Skin epidermis (tissue), 12 donors: ENCODE measurements at regions not wholly inside any gene's neighbourhood (a gene's known extent, or its start where the extent isn't known, plus 50 kb on each side); places are given as distances from the start of the nearest gene placed in this dataset.

Source experiments
- H3K27ac ChIP-seq, 21 experiments: fragments of 200-600 bp; sonication (generic) in 11 of 21; one replicate each; pipeline ENCODE4 v1.5.0; 2020; ENCODE audit warnings: mild to moderate bottlenecking in 3 of 21, inconsistent platforms in 2 of 21, moderate library complexity in 2 of 21
- H3K4me3 ChIP-seq, 7 experiments: fragments of 200-600 bp; sonication (generic) in 2 of 7; one replicate each; pipeline ENCODE4 v1.5.0; 2020; ENCODE audit warnings: inconsistent platforms in 2 of 7, mild to moderate bottlenecking in 2 of 7, moderate library complexity in 1 of 7

- Histone ChIP-seq H3K4me3 (no peak overlapping the region), H3K27ac (no peak overlapping the region)
Observed at GRCh38 chr11:37527545-37527944, 929.5 kb upstream of the RAG2 start.

DNA sequence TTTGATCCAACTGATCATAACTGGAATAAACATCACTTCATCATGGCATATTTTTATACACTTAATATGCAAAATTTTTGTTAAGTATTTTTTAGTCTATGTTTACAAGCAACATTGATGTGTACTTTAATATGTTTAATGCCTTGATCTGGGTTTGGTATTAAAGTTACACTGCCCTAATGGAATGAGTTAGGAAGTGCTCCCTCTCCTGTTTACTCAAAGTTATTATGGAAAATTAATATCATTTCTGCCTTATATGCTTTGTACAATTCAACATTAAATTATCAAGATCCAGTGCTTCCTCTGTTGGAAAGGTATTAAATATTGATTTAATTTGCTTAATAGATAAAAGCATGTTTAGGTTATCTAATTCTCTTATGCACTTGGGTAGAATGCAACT lies 927.3 kb upstream of the RAG2 start:
- no peak overlapping the region for H3K4me3 ChIP-seq

GRCh38 chr11:37519781-37520180 lies 921.7 kb upstream of the RAG2 start:
- Histone ChIP-seq H3K4me3 (no peak overlapping the region), H3K27ac (no peak overlapping the region)

More for the DNA sequence above, 927.3 kb upstream of the RAG2 start:
- no peak overlapping the region for H3K27ac ChIP-seq

GRCh38 chr11:37512156-37512780 lies 914.2 kb upstream of the RAG2 start:
- H3K27ac ChIP-seq, result no peak overlapping the region
- no peak overlapping the region for H3K4me3 ChIP-seq

- Histone ChIP-seq H3K27ac (no peak overlapping the region), H3K4me3 (no peak overlapping the region)
Observed at GRCh38 chr11:37511425-37511933, 913.4 kb upstream of the RAG2 start.

- Histone ChIP-seq H3K27ac (no peak overlapping the region), H3K4me3 (no peak overlapping the region)
Observed at GRCh38 chr11:37509506-37509905, 911.5 kb upstream of the RAG2 start.

GRCh38 chr11:37506531-37506930 lies 908.5 kb upstream of the RAG2 start:
- no peak overlapping the region for H3K27ac ChIP-seq
- H3K4me3 ChIP-seq, result no peak overlapping the region

- no peak overlapping the region for H3K27ac ChIP-seq
- H3K4me3 ChIP-seq, result no peak overlapping the region
Observed at GRCh38 chr11:37505406-37505805, 907.4 kb upstream of the RAG2 start.

GRCh38 chr11:37504921-37505320 lies 906.9 kb upstream of the RAG2 start:
- H3K4me3 ChIP-seq, result no peak overlapping the region
- no peak overlapping the region for H3K27ac ChIP-seq

- no peak overlapping the region for H3K27ac ChIP-seq
- H3K4me3 ChIP-seq, result no peak overlapping the region
Observed at GRCh38 chr11:37504060-37504611, 906.1 kb upstream of the RAG2 start.

GRCh38 chr11:37503411-37504059 lies 905.5 kb upstream of the RAG2 start:
- no peak overlapping the region for H3K4me3 ChIP-seq
- no peak overlapping the region for H3K27ac ChIP-seq

DNA sequence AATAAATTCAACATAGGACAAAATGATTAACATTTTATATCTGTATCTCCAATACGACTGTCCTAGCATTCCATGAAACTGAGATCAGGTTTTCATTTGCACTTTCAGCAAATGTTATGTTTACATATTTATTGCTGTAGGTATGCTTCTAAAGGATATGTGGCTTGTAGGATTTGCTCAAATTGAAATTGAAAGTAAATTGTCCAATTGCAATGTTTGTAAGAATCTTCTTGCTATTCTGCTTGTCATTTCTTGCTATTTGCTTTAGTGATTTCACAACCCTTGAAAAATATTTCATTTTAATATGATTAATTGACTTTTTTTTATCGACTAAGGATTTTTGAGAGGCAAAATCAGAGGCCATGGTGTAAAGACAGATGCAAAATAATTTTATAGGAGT lies 904.2 kb upstream of the RAG2 start:
- Histone ChIP-seq H3K4me3 (no peak overlapping the region), H3K27ac (no peak overlapping the region)

- H3K4me3 ChIP-seq, result no peak overlapping the region
- H3K27ac ChIP-seq, result no peak overlapping the region
Observed at GRCh38 chr11:37500425-37500824, 902.4 kb upstream of the RAG2 start.

GRCh38 chr11:37497326-37497725 lies 899.3 kb upstream of the RAG2 start:
- H3K27ac ChIP-seq, result no peak overlapping the region
- no peak overlapping the region for H3K4me3 ChIP-seq

GRCh38 chr11:37496201-37496600 lies 898.2 kb upstream of the RAG2 start:
- Histone ChIP-seq H3K4me3 (no peak overlapping the region), H3K27ac (no peak overlapping the region)

- no peak overlapping the region for H3K27ac ChIP-seq
- no peak overlapping the region for H3K4me3 ChIP-seq
Observed at GRCh38 chr11:37484298-37484697, 886.3 kb upstream of the RAG2 start.

- no peak overlapping the region for H3K4me3 ChIP-seq
Observed at GRCh38 chr11:37483761-37484160, 885.7 kb upstream of the RAG2 start.

GRCh38 chr11:37474889-37475288 lies 876.9 kb upstream of the RAG2 start:
- H3K27ac ChIP-seq, result no peak overlapping the region
- no peak overlapping the region for H3K4me3 ChIP-seq

More at GRCh38 chr11:37483761-37484160, 885.7 kb upstream of the RAG2 start:
- H3K27ac ChIP-seq, result no peak overlapping the region

GRCh38 chr11:37468344-37468743 lies 870.3 kb upstream of the RAG2 start:
- Histone ChIP-seq H3K27ac (no peak overlapping the region), H3K4me3 (no peak overlapping the region)

DNA sequence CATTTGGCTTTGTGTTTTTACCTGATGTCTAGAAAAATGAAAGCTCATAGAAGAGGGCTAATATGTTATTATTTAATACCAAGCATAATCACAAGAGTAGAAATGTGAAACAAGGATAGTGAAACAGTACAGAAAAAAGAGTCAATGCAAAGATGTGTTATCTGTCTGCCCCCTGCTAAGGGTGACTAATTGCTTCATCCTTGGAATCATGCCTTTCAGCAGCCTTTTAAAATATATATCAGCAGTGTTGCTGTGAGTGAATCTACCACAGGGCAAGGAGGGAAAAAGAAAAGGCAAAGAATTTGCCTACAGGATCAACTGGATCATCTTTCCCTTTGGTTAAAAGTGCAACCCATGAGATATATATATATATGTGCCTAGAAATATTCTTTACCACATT lies 867.2 kb upstream of the RAG2 start:
- Histone ChIP-seq H3K4me3 (no peak overlapping the region), H3K27ac (no peak overlapping the region)

- no peak overlapping the region for H3K4me3 ChIP-seq
- no peak overlapping the region for H3K27ac ChIP-seq
Observed at GRCh38 chr11:37459456-37459855, 861.4 kb upstream of the RAG2 start.
